ENCODE measurements at regions not wholly inside any gene's neighbourhood (a gene's known extent, or its start where the extent isn't known, plus 50 kb on each side); places are given as distances from the start of the nearest gene placed in this dataset.

GRCh38 chr13:66001140-66001539 lies 1229.0 kb downstream of the PCDH9 start:
- Histone ChIP-seq H4K5ac (ENCODE audit: low read length) (no peak overlapping the region), H3K18ac (ENCODE audit: low read length) (no peak overlapping the region), H2BK15ac (replicated peaks; ENCODE audit: low read depth) (no peak overlapping the region), H3K79me1 (ENCODE audit: low read length) (no peaks in the 10 kb centered on the region), H2AK5ac (ENCODE audit: low read length) (no peak overlapping the region), H2BK120ac (ENCODE audit: low read depth, low read length) (no peak overlapping the region), H3K79me2 (ENCODE audit: control insufficient read depth, insufficient read depth, low read length) (no peaks in the 10 kb centered on the region), H2BK5ac (ENCODE audit: low read length) (no peak overlapping the region), H3K36me3 (ENCODE audit: control insufficient read depth, insufficient read depth, low read length) (no peaks in the 10 kb centered on the region), H3K4me3 (ENCODE audit: low read length) (no peak overlapping the region), H3K4me2 (ENCODE audit: low read length) (no peak overlapping the region), H3K56ac (ENCODE audit: low read length) (no peak overlapping the region), H3K27ac (ENCODE audit: low read depth, low read length) (no peak overlapping the region), H3K4ac (ENCODE audit: low read depth, low read length) (no peak overlapping the region), H4K8ac (ENCODE audit: low read depth, low read length) (no peak overlapping the region), H3K27me3 (ENCODE audit: insufficient read depth, low read length, poor library complexity) (no peaks in the 10 kb centered on the region), H3K9ac (ENCODE audit: low read length) (no peak overlapping the region), H3K4me1 (ENCODE audit: control insufficient read depth, low read depth, low read length) (no peaks in the 10 kb centered on the region), H3K23ac (ENCODE audit: low read length) (no peak overlapping the region)
- no peak for DNase-seq
- no CpG with 5 or more reads among the region's 1 CpG for WGBS (ENCODE audit: extremely low coverage, insufficient coverage, low lambda C conversion rate)

- Histone ChIP-seq H3K4ac (ENCODE audit: low read depth, low read length) (no peak overlapping the region), H3K27ac (ENCODE audit: low read depth, low read length) (no peak overlapping the region)
Measured at GRCh38 chr13:65999411-65999810, 1230.7 kb downstream of the PCDH9 start.

GRCh38 chr13:65990684-65991083 lies 1239.5 kb downstream of the PCDH9 start:
- H2BK15ac ChIP-seq (replicated peaks; ENCODE audit: low read depth): no peak overlapping the region

More at GRCh38 chr13:65999411-65999810, 1230.7 kb downstream of the PCDH9 start:
- no peak overlapping the region for H2AK5ac ChIP-seq (ENCODE audit: low read length)
- H3K4me1 ChIP-seq (ENCODE audit: control insufficient read depth, low read depth, low read length): no peaks in the 10 kb centered on the region
- H3K27me3 ChIP-seq (ENCODE audit: insufficient read depth, low read length, poor library complexity): no peaks in the 10 kb centered on the region
- no peak overlapping the region for H4K8ac ChIP-seq (ENCODE audit: low read depth, low read length)
- no peak overlapping the region for H3K18ac ChIP-seq (ENCODE audit: low read length)
- no peak overlapping the region for H2BK120ac ChIP-seq (ENCODE audit: low read depth, low read length)
- H4K5ac ChIP-seq (ENCODE audit: low read length): no peak overlapping the region
- H3K4me2 ChIP-seq (ENCODE audit: low read length): no peak overlapping the region
- WGBS (ENCODE audit: extremely low coverage, insufficient coverage, low lambda C conversion rate): no CpG with 5 or more reads among the region's 1 CpG
- H3K56ac ChIP-seq (ENCODE audit: low read length): no peak overlapping the region
- DNase-seq: no peak
- H3K79me2 ChIP-seq (ENCODE audit: control insufficient read depth, insufficient read depth, low read length): no peaks in the 10 kb centered on the region
- no peaks in the 10 kb centered on the region for H3K79me1 ChIP-seq (ENCODE audit: low read length)
- no peak overlapping the region for H3K9ac ChIP-seq (ENCODE audit: low read length)
- no peak overlapping the region for H2BK5ac ChIP-seq (ENCODE audit: low read length)
- H2BK15ac ChIP-seq (replicated peaks; ENCODE audit: low read depth): no peak overlapping the region
- no peak overlapping the region for H3K4me3 ChIP-seq (ENCODE audit: low read length)
- H3K36me3 ChIP-seq (ENCODE audit: control insufficient read depth, insufficient read depth, low read length): no peaks in the 10 kb centered on the region
- H3K23ac ChIP-seq (ENCODE audit: low read length): no peak overlapping the region

GRCh38 chr13:65985612-65986011 lies 1244.5 kb downstream of the PCDH9 start:
- no peaks in the 10 kb centered on the region for H3K79me2 ChIP-seq (ENCODE audit: control insufficient read depth, insufficient read depth, low read length)
- no peak overlapping the region for H3K9ac ChIP-seq (ENCODE audit: low read length)
- no peak overlapping the region for H2BK120ac ChIP-seq (ENCODE audit: low read depth, low read length)
- peak; percentile 62 for DNase-seq
- H3K23ac ChIP-seq (ENCODE audit: low read length): no peak overlapping the region
- no peak overlapping the region for H3K18ac ChIP-seq (ENCODE audit: low read length)
- no peaks in the 10 kb centered on the region for H3K4me1 ChIP-seq (ENCODE audit: control insufficient read depth, low read depth, low read length)
- H3K4ac ChIP-seq (ENCODE audit: low read depth, low read length): no peak overlapping the region
- no peak overlapping the region for H3K4me3 ChIP-seq (ENCODE audit: low read length)
- H3K27ac ChIP-seq (ENCODE audit: low read depth, low read length): no peak overlapping the region
- no CpG with 5 or more reads among the region's 10 CpGs for WGBS (ENCODE audit: extremely low coverage, insufficient coverage, low lambda C conversion rate)
- no peak overlapping the region for H2BK15ac ChIP-seq (replicated peaks; ENCODE audit: low read depth)
- H3K56ac ChIP-seq (ENCODE audit: low read length): no peak overlapping the region
- no peaks in the 10 kb centered on the region for H3K36me3 ChIP-seq (ENCODE audit: control insufficient read depth, insufficient read depth, low read length)
- no peak overlapping the region for H4K8ac ChIP-seq (ENCODE audit: low read depth, low read length)
- no peak overlapping the region for H4K5ac ChIP-seq (ENCODE audit: low read length)
- no peak overlapping the region for H3K4me2 ChIP-seq (ENCODE audit: low read length)
- H2AK5ac ChIP-seq (ENCODE audit: low read length): no peak overlapping the region
- no peaks in the 10 kb centered on the region for H3K27me3 ChIP-seq (ENCODE audit: insufficient read depth, low read length, poor library complexity)
- no peaks in the 10 kb centered on the region for H3K79me1 ChIP-seq (ENCODE audit: low read length)
- no peak overlapping the region for H2BK5ac ChIP-seq (ENCODE audit: low read length)

More at GRCh38 chr13:65990684-65991083, 1239.5 kb downstream of the PCDH9 start:
- no peak overlapping the region for H4K5ac ChIP-seq (ENCODE audit: low read length)
- H3K18ac ChIP-seq (ENCODE audit: low read length): no peak overlapping the region
- H3K79me2 ChIP-seq (ENCODE audit: control insufficient read depth, insufficient read depth, low read length): no peaks in the 10 kb centered on the region
- H3K23ac ChIP-seq (ENCODE audit: low read length): no peak overlapping the region
- no peak overlapping the region for H2AK5ac ChIP-seq (ENCODE audit: low read length)
- DNase-seq: peak; percentile 36
- H2BK120ac ChIP-seq (ENCODE audit: low read depth, low read length): no peak overlapping the region
- no peaks in the 10 kb centered on the region for H3K36me3 ChIP-seq (ENCODE audit: control insufficient read depth, insufficient read depth, low read length)
- no peaks in the 10 kb centered on the region for H3K4me1 ChIP-seq (ENCODE audit: control insufficient read depth, low read depth, low read length)
- no peak overlapping the region for H2BK5ac ChIP-seq (ENCODE audit: low read length)
- H3K79me1 ChIP-seq (ENCODE audit: low read length): no peaks in the 10 kb centered on the region
- H4K8ac ChIP-seq (ENCODE audit: low read depth, low read length): no peak overlapping the region
- no peak overlapping the region for H3K27ac ChIP-seq (ENCODE audit: low read depth, low read length)
- no peak overlapping the region for H3K9ac ChIP-seq (ENCODE audit: low read length)
- H3K4me3 ChIP-seq (ENCODE audit: low read length): no peak overlapping the region
- H3K4me2 ChIP-seq (ENCODE audit: low read length): no peak overlapping the region
- no peaks in the 10 kb centered on the region for H3K27me3 ChIP-seq (ENCODE audit: insufficient read depth, low read length, poor library complexity)
- H3K4ac ChIP-seq (ENCODE audit: low read depth, low read length): no peak overlapping the region
- H3K56ac ChIP-seq (ENCODE audit: low read length): no peak overlapping the region

- Histone ChIP-seq H4K5ac (ENCODE audit: low read length) (no peak overlapping the region), H3K36me3 (ENCODE audit: control insufficient read depth, insufficient read depth, low read length) (no peaks in the 10 kb centered on the region), H3K9ac (ENCODE audit: low read length) (no peak overlapping the region), H2AK5ac (ENCODE audit: low read length) (no peak overlapping the region), H3K4me1 (ENCODE audit: control insufficient read depth, low read depth, low read length) (no peaks in the 10 kb centered on the region), H3K18ac (ENCODE audit: low read length) (no peak overlapping the region), H3K4ac (ENCODE audit: low read depth, low read length) (no peak overlapping the region), H3K4me3 (ENCODE audit: low read length) (no peak overlapping the region), H4K8ac (ENCODE audit: low read depth, low read length) (no peak overlapping the region), H2BK15ac (replicated peaks; ENCODE audit: low read depth) (no peak overlapping the region), H3K23ac (ENCODE audit: low read length) (no peak overlapping the region), H3K4me2 (ENCODE audit: low read length) (no peak overlapping the region), H2BK120ac (ENCODE audit: low read depth, low read length) (no peak overlapping the region), H3K27ac (ENCODE audit: low read depth, low read length) (no peak overlapping the region), H3K56ac (ENCODE audit: low read length) (no peak overlapping the region), H3K79me2 (ENCODE audit: control insufficient read depth, insufficient read depth, low read length) (no peaks in the 10 kb centered on the region), H3K79me1 (ENCODE audit: low read length) (no peaks in the 10 kb centered on the region), H3K27me3 (ENCODE audit: insufficient read depth, low read length, poor library complexity) (no peaks in the 10 kb centered on the region), H2BK5ac (ENCODE audit: low read length) (no peak overlapping the region)
- DNase-seq: no peak
- WGBS (ENCODE audit: extremely low coverage, insufficient coverage, low lambda C conversion rate): no CpG with 5 or more reads among the region's 1 CpG
Measured at GRCh38 chr13:65977525-65977924, 1252.6 kb downstream of the PCDH9 start.

- Histone ChIP-seq H2AK5ac (ENCODE audit: low read length) (no peak overlapping the region), H3K27ac (ENCODE audit: low read depth, low read length) (no peak overlapping the region), H3K18ac (ENCODE audit: low read length) (no peak overlapping the region), H4K5ac (ENCODE audit: low read length) (no peak overlapping the region), H3K36me3 (ENCODE audit: control insufficient read depth, insufficient read depth, low read length) (no peaks in the 10 kb centered on the region), H3K79me2 (ENCODE audit: control insufficient read depth, insufficient read depth, low read length) (no peaks in the 10 kb centered on the region), H3K4me3 (ENCODE audit: low read length) (no peak overlapping the region), H3K27me3 (ENCODE audit: insufficient read depth, low read length, poor library complexity) (no peaks in the 10 kb centered on the region), H3K4me2 (ENCODE audit: low read length) (no peak overlapping the region), H3K9ac (ENCODE audit: low read length) (no peak overlapping the region), H3K79me1 (ENCODE audit: low read length) (no peaks in the 10 kb centered on the region), H2BK5ac (ENCODE audit: low read length) (no peak overlapping the region), H4K8ac (ENCODE audit: low read depth, low read length) (no peak overlapping the region), H2BK15ac (replicated peaks; ENCODE audit: low read depth) (no peak overlapping the region), H2BK120ac (ENCODE audit: low read depth, low read length) (no peak overlapping the region), H3K4ac (ENCODE audit: low read depth, low read length) (no peak overlapping the region), H3K23ac (ENCODE audit: low read length) (no peak overlapping the region), H3K4me1 (ENCODE audit: control insufficient read depth, low read depth, low read length) (no peaks in the 10 kb centered on the region), H3K56ac (ENCODE audit: low read length) (no peak overlapping the region)
- peak; percentile 34 for DNase-seq
- WGBS (ENCODE audit: extremely low coverage, insufficient coverage, low lambda C conversion rate): no CpG with 5 or more reads among the region's 3 CpGs
Measured at GRCh38 chr13:65971541-65971940, 1258.6 kb downstream of the PCDH9 start.
